SJSA1 (cell line): ENCODE measurements at regions not wholly inside any gene's neighbourhood (a gene's known extent, or its start where the extent isn't known, plus 50 kb on each side); places are given as distances from the start of the nearest gene placed in this dataset.

Experiments used
- DNase-seq, 2 experiments: peaks; one replicate each; pipeline ENCODE4 v3.0.0-alpha.2; 2015 to 2020; ENCODE audit warnings: low spot score in 2 of 2, low read depth in 1 of 2
- H3K27ac ChIP-seq: fragments of 250-450 bp; sonication (Bioruptor Pico); 2 replicates; pipeline ENCODE4 v1.5.1; 2020; ENCODE audit warnings: mild to moderate bottlenecking, moderate library complexity
- H3K27me3 ChIP-seq: fragments of 250-450 bp; sonication (Bioruptor Pico); replicated peaks from 2 replicates; pipeline ENCODE4 v1.5.1; 2020; ENCODE audit warnings: mild to moderate bottlenecking, moderate library complexity
- H3K36me3 ChIP-seq: fragments of 250-450 bp; sonication (Bioruptor Pico); 2 replicates; pipeline ENCODE4 v1.5.1; 2020; ENCODE audit warnings: mild to moderate bottlenecking
- H3K4me1 ChIP-seq: fragments of 250-450 bp; sonication (Bioruptor Pico); replicated peaks from 2 replicates; pipeline ENCODE4 v1.6.1; 2021; ENCODE audit warnings: mild to moderate bottlenecking
- H3K4me3 ChIP-seq: fragments of 250-450 bp; sonication (Bioruptor Pico); 2 replicates; pipeline ENCODE4 v1.5.1; 2020; ENCODE audit warnings: mild to moderate bottlenecking
- H3K9me3 ChIP-seq: fragments of 250-450 bp; sonication (Bioruptor Pico); replicated peaks from 2 replicates; pipeline ENCODE4 v1.5.1; 2020; ENCODE audit warnings: mild to moderate bottlenecking

DNA sequence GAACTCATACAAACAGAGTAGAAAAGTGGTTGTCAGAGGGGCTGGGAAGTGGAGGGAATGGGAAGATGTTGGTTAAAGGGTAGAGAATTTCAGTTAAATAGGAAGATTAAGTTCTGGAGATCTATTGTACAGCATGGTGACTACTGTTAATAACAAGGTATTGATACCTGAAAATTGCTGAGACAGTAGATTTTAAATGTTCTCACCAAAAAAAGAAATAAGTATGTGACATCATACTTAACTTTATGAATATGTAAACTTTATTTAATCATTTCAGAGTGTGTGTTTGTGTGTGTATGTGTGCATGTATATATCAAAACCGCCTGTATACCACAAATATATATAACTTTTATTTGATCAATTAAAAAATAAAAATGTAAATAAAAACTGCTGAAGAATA is 896.4 kb downstream of the TFAP2A start:
- Histone ChIP-seq H3K4me3 (no peak overlapping the region), H3K27ac (no peak overlapping the region), H3K9me3 (no peaks in the 10 kb centered on the region), H3K27me3 (no peaks in the 10 kb centered on the region), H3K36me3 (no peaks in the 10 kb centered on the region), H3K4me1 (peaks cover 47% of the 10 kb centered on the region)
- DNase-seq: no peak

DNA sequence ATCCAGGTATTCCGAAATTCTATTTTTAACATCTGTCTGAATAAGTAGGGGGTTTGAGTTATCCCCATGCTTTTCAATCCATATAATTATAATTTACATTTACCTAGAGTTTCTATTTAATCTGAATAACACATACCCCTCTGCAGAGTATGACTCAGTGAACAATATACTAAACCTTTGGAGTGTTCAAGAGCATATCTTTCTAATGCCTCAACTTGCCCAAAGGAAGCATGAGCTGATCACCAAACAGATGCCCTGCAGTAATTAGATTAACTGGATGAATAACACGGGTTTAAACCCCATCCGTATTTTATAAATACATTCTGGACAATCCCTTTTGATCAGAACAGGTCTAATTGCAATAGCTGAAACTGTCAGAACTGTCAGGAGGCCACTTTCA is 897.1 kb downstream of the TFAP2A start:
- Histone ChIP-seq H3K4me1 (peaks cover 40% of the 10 kb centered on the region), H3K27ac (no peak overlapping the region), H3K36me3 (no peaks in the 10 kb centered on the region), H3K27me3 (no peaks in the 10 kb centered on the region), H3K4me3 (no peak overlapping the region), H3K9me3 (no peaks in the 10 kb centered on the region)
- DNase-seq: no peak

GRCh38 chr6:9515633-9516606 is 899.0 kb downstream of the TFAP2A start:
- Histone ChIP-seq H3K36me3 (no peaks in the 10 kb centered on the region), H3K4me3 (no peak overlapping the region), H3K27me3 (no peaks in the 10 kb centered on the region), H3K9me3 (no peaks in the 10 kb centered on the region), H3K4me1 (peaks cover 26% of the 10 kb centered on the region), H3K27ac (no peak overlapping the region)
- peak; percentile 48 to 73 for DNase-seq

DNA sequence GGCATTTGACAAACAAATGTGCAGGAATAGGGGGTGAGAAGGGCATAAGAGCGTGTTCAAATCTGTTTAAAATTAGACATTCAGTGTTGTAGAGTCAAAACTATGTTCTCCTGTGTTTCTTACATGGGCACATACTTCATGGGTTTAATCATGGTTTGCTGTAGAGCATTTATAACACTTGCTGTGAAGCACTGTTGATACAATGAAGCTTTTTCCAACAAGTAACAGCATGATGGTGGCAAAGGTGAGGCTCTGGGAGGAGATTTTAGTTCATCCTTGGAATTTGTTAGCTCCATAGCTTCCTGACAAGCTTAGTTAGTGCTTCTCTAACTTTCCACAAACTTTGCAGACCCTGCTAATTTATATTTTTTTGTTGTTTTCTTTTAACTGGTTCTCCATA is 900.7 kb downstream of the TFAP2A start:
- H3K27ac ChIP-seq: no peak overlapping the region
- H3K4me1 ChIP-seq: peaks cover 13% of the 10 kb centered on the region
- no peak overlapping the region for H3K4me3 ChIP-seq
- H3K9me3 ChIP-seq: no peaks in the 10 kb centered on the region
- no peaks in the 10 kb centered on the region for H3K36me3 ChIP-seq
- H3K27me3 ChIP-seq: no peaks in the 10 kb centered on the region
- DNase-seq: no peak

- no peak for DNase-seq
- Histone ChIP-seq H3K4me3 (no peak overlapping the region), H3K9me3 (peaks cover 5% of the 10 kb centered on the region; the same call in 1 of the 2 replicates), H3K27me3 (no peaks in the 10 kb centered on the region), H3K36me3 (no peaks in the 10 kb centered on the region), H3K4me1 (peaks cover 3% of the 10 kb centered on the region), H3K27ac (no peak overlapping the region)
Measured at GRCh38 chr6:9511157-9511556, 903.7 kb downstream of the TFAP2A start.

GRCh38 chr6:9507136-9507895 is 907.6 kb downstream of the TFAP2A start:
- Histone ChIP-seq H3K4me1 (peaks cover 24% of the 10 kb centered on the region), H3K27me3 (no peaks in the 10 kb centered on the region), H3K27ac (no peak overlapping the region), H3K36me3 (no peaks in the 10 kb centered on the region), H3K9me3 (peaks cover 5% of the 10 kb centered on the region; the same call in 1 of the 2 replicates), H3K4me3 (no peak overlapping the region)
- no peak for DNase-seq

GRCh38 chr6:9504191-9504590 is 910.7 kb downstream of the TFAP2A start:
- peak overlapping the region; percentile 100 for H3K27ac ChIP-seq
- no peaks in the 10 kb centered on the region for H3K27me3 ChIP-seq
- H3K9me3 ChIP-seq: peaks cover 5% of the 10 kb centered on the region; the same call in 1 of the 2 replicates
- H3K4me1 ChIP-seq: peaks cover 32% of the 10 kb centered on the region
- no peak overlapping the region for H3K4me3 ChIP-seq
- H3K36me3 ChIP-seq: no peaks in the 10 kb centered on the region
- no peak for DNase-seq

GRCh38 chr6:9503111-9503761 is 911.6 kb downstream of the TFAP2A start:
- Histone ChIP-seq H3K4me1 (peaks cover 32% of the 10 kb centered on the region), H3K9me3 (peaks cover 5% of the 10 kb centered on the region; the same call in 1 of the 2 replicates), H3K27me3 (no peaks in the 10 kb centered on the region), H3K4me3 (no peak overlapping the region), H3K27ac (peak overlapping the region; percentile 100), H3K36me3 (no peaks in the 10 kb centered on the region)
- DNase-seq: peak; percentile 61 to 96

DNA sequence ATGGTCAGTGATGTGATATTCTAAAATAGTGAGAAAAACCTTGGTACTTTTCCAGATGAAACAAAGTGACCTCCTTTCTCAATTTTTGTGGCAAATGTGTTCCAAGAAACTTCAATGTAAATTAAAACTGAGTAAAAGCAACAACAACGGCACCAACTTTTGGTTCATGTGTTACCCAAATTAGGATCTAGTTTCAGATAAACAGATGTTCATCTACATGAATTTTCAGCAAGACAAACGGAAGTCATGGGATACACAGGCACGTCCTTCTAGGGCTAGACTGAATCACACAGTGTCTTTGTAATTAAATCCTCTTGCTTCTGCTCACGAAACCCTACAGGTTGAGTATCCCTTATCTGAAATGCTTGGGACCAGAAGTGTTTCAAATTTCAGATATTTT is 915.2 kb downstream of the TFAP2A start:
- no peaks in the 10 kb centered on the region for H3K9me3 ChIP-seq
- H3K36me3 ChIP-seq: no peaks in the 10 kb centered on the region
- H3K4me1 ChIP-seq: peaks cover 35% of the 10 kb centered on the region
- no peak for DNase-seq
- no peaks in the 10 kb centered on the region for H3K27me3 ChIP-seq
- H3K4me3 ChIP-seq: no peak overlapping the region
- no peak overlapping the region for H3K27ac ChIP-seq

GRCh38 chr6:9496837-9497236 is 918.0 kb downstream of the TFAP2A start:
- DNase-seq: no peak
- no peak overlapping the region for H3K4me3 ChIP-seq

GRCh38 chr6:9494864-9495263 is 920.0 kb downstream of the TFAP2A start:
- H3K27ac ChIP-seq: no peak overlapping the region
- no peak overlapping the region for H3K4me3 ChIP-seq
- peaks cover 4% of the 10 kb centered on the region; the same call in 1 of the 2 replicates for H3K4me1 ChIP-seq
- DNase-seq: no peak
- no peaks in the 10 kb centered on the region for H3K36me3 ChIP-seq
- H3K27me3 ChIP-seq: no peaks in the 10 kb centered on the region
- H3K9me3 ChIP-seq: no peaks in the 10 kb centered on the region

More at GRCh38 chr6:9496837-9497236, 918.0 kb downstream of the TFAP2A start:
- Histone ChIP-seq H3K27ac (no peak overlapping the region), H3K9me3 (no peaks in the 10 kb centered on the region), H3K27me3 (no peaks in the 10 kb centered on the region), H3K4me1 (peaks cover 7% of the 10 kb centered on the region), H3K36me3 (no peaks in the 10 kb centered on the region)

GRCh38 chr6:9492790-9493189 is 922.1 kb downstream of the TFAP2A start:
- H3K9me3 ChIP-seq: no peaks in the 10 kb centered on the region

GRCh38 chr6:9487128-9487527 is 927.7 kb downstream of the TFAP2A start:
- Histone ChIP-seq H3K27ac (no peak overlapping the region), H3K4me1 (peaks cover 26% of the 10 kb centered on the region), H3K9me3 (no peaks in the 10 kb centered on the region), H3K4me3 (no peak overlapping the region), H3K36me3 (no peaks in the 10 kb centered on the region), H3K27me3 (no peaks in the 10 kb centered on the region)
- DNase-seq: no peak

More at GRCh38 chr6:9492790-9493189, 922.1 kb downstream of the TFAP2A start:
- no peak for DNase-seq
- Histone ChIP-seq H3K36me3 (no peaks in the 10 kb centered on the region), H3K4me1 (peaks cover 4% of the 10 kb centered on the region; the same call in 1 of the 2 replicates), H3K4me3 (no peak overlapping the region), H3K27ac (no peak overlapping the region), H3K27me3 (no peaks in the 10 kb centered on the region)
